CD4-positive, alpha-beta T cell treated with Interleukin-2 at 100 ng/mL for 4 hours (primary cell): ENCODE measurements at regions not wholly inside any gene's neighbourhood (a gene's known extent, or its start where the extent isn't known, plus 50 kb on each side); places are given as distances from the start of the nearest gene placed in this dataset.
"Not testable (repeated sequence)": the region's sequence is repeated elsewhere in the genome, so short reads cannot be mapped to it uniquely, and the experiment has no call there.

Experiments
- DNase-seq: peaks from one replicate; pipeline ENCODE4 v3.0.0-alpha.2; 2020; ENCODE audit warnings: low spot score

DNA sequence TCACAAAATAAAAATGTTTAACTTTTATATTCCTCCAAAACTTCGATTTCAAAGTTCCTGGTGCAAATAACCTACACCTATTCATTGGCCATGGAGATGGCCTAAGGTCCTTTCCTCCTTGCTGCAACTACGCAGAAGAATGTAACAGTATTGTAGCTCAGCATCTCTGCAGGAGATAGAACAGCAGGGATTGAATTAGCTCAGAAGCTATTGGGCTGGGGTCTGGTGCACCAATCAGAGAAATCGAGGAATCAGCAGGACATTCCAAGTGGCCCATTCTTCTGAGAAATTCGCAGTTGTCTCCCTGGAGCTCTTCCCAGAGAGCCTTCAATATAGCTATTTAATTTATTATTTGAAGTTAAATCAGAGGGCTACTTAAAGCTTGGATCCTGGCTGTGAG lies 560.6 kb downstream of the GATA3 start:
- DNase-seq: no peak

DNA sequence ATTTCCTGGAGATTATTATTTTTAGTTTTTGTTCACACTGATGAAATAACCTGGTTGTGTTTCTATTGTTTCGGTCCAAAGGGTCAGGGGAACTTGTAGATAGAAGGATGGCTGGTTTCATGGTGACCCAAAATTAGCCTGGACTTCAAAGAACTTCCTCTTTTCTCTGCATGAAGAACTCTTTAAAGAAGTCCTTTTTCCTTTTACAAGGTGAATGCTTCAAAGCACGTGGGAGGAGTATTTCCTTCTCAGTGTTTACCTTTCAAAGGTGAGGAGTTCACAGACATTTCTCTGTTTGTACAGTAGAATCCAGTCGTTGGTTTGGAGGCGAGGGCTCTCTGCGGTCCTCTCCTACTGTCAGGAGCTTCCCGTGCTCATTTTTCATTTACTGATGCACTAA lies 561.7 kb downstream of the GATA3 start:
- DNase-seq: no peak

DNA sequence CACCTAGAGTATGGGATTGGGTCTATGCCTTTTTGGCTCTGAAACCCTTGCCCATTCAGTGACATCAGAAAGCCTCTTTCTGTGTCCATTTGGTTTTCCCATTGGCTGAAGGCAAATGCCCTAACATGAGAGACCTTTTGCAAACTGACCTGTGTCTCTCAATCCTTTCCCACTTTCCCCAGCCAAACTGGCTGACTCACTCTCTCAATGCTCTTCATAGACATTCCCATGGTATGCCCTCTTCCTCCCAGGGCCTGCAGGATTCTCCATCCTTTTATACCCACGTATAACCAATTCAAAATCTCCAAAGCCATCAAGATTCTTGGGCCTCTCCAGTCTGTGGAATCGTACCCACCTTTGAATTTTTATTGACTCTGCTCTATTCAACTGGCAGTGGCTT lies 563.3 kb downstream of the GATA3 start:
- no peak for DNase-seq

DNA sequence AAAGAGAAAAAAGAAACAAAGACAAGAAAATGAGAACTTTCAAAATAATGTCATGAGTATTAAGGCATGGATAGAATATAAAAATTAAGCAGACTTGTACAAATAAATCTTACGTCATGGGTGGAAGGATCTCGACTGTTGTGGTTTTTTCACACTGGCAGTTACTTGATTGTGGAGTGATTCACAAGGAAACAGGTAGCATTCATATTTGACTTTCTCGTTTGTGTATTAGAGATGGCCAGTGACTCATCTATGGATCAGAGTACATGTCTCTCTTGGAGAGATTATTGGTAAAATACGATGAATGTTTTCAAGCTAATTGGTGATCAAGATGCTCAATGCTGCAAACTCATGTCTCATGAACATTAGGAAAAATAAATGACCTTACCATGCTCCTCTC lies 564.3 kb downstream of the GATA3 start:
- DNase-seq: no peak

DNA sequence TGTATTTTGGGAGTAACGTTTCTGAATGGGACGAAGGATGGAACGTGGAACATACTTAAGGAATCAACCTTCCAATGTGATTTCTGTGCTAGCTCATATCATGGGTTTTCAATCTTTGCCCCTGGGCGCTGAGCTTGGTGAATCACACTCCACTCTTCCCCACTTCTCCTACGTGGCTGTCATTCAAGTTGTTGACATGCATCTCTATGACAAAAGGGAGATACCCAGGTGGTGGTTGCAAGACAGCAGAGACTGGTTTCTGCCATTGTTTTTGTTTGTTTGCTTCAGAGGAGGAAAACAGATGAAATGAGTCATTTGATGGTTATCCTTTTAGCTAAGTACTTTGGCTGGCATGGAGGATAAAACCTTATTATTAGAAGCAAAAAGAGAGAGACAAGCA lies 573.9 kb downstream of the GATA3 start:
- no peak for DNase-seq

DNA sequence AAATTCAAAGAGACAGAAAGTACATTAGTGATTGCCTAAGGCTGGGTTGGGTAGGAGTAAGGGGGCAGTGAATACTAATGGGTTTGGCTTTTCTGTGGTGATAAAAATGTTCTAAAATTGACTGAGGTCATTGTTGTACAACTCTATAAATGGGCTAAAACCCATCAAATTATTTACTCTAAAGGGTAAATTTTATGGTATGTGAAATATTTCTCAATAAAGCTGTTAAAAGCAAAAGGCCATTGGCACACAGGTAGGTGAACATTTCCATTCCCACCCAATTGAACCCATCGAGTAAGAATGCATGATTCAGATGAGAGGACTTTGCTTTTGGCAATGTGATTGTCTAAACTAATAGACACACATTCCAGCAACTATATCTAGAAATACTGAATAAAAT lies 579.4 kb downstream of the GATA3 start:
- DNase-seq: no peak

DNA sequence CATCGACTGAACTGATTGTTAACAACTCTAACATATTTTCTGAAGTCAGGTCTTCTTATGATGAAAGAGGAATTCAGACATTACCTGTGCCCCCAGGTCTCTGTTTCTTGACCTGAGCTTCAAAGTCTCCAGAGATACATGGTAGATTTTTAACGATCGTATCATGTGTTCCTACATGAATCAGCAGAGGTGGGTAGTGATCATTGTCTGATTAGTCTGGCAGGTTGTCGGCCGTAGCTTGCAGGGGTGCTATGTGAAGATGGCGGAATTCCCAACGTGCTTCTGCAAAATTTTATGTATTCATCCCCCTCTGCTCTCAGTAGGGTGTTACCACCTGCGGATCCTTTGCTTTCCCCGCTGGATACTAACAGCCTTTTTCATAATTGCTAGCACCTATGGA lies 581.9 kb downstream of the GATA3 start:
- DNase-seq: no peak

DNA sequence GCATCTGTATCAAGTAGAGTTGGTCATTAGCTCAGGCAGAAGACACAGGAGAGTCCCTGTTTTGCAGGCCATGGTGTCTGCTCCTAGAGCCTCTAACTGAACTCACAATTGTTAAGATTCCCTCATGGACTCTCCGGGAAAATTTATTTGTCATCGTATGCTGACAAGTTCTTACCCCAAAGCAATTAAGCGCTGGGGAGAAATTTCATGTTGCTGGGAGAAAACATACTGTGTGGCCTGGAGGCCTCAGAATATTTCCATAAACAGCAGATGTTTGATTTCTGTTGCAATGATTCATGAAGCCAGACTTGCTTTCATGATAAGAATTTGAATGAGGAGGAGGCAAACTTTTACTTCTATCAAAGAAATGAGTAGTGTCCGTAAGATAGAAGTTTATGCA lies 583.2 kb downstream of the GATA3 start:
- DNase-seq: no peak

DNA sequence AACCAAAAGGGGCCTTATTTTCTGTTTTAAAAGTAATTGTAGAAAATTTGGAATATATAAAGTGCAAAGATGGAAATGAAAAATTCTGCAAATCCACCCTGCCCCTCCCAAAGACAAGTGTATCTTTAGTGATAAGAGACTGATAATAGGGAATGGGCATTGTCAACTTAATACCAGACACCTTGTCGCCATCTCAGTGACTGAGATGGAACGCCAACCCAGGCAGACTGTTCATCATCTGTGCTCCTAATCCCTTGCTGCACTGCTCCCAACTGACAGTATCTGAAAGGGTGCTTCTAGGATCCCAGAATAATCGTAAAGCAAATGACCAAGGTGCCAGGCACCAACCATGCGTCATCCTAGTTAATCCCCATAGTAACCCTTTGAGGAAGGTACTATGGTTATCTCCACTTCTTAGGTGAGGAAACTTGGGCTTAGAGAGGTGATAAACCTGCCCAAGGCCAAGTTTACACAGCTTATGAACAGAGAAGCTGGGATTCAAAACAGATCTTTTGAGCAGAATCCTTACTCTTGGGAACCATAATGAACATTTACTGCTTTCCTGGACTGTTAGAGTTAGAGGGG lies 583.7 kb downstream of the GATA3 start:
- no peak for DNase-seq

DNA sequence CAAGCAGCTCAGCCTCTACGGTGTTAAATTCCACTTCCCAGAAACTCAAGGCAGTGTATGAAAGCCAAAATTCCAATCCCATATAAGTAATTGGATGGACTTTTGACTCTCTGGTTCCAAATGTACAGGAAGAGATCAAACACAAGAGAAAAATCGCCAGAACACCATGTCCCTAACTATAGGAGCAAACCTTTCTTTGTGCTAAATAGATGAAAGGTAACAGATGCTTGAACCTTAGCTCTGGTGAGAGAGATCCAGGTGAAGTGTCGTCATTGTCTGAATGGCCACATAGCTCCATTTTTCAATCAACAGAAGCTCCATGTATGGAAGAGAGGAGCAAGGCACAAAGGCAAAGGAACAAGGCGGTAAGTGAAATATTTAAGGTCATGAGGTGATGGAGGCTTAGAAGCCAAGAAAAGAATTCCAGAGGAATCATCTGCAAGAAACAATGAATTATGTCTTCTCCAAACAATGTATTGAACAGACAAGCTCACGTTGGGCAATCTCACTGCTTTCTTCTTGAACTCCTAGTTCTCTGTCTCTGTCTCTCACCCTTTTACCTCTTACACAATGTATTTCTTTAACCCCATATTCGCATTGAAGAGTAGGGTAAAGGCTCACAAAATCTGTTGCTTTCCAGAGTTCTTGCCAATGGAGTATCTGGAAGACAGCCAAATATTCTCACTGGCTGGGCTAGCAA lies 585.1 kb downstream of the GATA3 start:
- no peak for DNase-seq

DNA sequence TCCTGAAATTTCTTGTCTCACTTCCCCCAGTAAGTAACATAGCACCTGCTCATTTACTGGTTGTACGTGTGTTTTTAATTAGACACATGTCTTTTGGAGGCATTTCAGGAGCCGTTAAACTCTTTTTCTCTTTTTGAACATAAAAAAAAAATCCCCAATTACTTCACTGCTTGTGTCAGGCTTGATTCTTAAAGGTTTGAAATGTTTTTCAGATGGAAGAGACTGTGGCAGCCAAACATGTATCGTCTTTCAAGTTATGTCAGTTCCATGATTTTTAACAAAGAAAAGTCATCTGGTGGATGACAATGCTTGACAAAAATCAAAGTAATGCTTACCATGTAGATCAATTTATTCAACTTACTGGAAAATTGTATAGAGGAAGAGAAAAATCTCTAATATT lies 585.8 kb downstream of the GATA3 start:
- no peak for DNase-seq

DNA sequence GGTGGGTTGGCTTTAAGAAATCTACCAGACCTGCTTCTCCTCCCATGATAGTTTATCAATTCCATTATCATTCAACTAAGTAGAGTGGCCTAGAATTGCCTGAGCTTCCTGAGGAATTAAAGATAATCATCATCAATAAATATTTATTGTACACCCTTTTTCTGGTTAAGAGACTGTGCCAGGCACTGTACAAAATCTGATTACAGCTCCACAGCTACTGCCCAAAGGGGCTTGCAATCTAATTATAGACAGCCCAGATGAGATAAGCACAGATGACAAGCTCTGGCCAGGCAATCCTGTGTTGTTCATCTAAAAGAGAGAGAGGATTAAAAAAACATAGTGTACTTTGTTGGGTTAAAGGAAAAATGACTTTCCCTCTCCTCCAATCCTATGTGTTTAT lies 586.4 kb downstream of the GATA3 start:
- DNase-seq: no peak

DNA sequence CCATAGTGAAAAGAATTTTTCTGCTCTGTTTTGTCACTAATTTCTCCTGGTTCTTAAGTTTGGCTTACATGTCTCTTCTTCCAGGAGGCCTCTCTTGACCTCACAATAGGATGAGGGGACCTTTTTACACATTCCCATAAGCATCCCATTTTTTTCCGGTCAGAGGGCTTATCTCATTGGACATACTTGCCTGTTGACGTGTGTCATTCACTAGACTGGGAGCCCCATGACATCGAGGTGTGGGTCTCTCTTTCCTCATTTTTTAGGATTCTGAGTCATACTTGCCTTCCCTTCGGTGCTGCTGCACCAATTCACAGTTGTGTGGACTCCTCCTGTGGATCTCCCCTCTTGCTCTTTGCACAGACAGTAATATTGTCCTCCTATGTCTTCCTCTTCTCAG lies 601.8 kb downstream of the GATA3 start:
- no peak for DNase-seq

DNA sequence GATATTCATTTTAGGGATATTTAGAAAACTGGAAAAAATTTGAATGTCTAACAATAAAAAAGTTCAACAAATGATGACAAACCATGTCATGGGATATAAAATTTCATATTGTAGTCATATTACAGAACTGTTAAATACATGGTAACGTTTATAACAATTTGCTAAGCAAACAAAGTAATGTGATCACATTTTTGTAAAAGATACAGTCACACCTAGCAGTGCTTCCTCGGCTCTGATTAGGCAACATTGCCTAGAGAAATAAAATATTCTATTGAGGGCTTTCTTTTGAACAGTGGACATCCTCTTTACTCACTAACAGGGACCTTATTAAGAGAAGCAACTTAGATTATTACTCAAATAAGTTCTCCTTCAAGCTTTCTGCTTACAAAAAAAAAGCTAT lies 605.5 kb downstream of the GATA3 start:
- DNase-seq: no peak

DNA sequence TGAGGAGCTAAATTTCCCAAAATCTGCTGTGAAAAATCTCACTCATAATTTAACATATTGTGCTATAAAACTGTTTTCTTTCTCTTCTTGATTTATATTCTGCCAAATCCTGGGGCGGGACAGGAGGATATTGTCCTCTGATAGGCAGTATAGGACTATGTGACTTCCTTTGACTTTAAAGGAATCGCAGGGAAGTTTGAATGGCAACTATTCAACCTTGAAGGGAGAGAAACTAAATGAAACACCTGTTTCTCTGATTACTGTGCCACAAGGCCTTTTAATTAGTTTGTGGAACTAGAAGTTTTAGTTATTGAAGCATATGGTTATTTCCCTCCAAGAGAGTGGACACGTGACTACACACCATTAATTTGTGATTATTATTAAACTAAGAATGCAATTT lies 607.4 kb downstream of the GATA3 start:
- DNase-seq: no peak

DNA sequence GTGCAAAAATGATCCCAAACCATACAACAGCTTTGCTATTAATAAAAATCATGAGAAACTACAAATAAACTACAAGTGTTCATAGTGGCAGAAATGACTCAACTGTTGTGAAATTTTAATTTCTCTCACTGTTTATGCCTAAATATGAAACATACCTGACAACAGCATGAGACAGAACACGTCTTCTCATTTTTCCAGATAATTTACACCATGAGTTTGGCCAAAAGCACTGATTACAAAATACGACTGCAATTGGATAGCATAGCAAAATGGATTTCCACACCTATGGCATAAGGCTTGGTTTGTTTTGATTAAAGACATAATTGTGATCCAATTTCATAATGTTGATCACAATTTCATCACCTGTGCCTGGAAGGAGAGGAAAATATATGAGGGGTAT lies 608.6 kb downstream of the GATA3 start:
- no peak for DNase-seq

DNA sequence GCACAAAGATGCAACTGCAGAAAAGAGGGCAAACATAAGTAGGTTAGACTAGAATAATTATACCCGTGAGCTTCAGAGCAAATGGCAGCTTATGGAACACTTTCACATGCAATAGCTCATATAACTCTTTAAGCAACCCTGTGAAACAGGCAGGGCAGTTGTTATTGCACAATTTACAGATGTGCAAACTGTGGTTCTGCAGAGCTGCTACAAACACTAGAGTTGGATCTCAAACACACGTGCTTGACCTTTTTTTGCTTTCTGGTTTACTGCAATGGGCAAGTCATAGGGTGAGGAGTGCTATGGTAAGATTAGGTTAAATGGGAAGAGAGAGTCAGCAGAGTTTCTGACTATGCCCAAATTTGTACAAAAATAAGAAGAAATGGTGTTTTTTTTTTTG lies 610.8 kb downstream of the GATA3 start:
- DNase-seq: no peak

DNA sequence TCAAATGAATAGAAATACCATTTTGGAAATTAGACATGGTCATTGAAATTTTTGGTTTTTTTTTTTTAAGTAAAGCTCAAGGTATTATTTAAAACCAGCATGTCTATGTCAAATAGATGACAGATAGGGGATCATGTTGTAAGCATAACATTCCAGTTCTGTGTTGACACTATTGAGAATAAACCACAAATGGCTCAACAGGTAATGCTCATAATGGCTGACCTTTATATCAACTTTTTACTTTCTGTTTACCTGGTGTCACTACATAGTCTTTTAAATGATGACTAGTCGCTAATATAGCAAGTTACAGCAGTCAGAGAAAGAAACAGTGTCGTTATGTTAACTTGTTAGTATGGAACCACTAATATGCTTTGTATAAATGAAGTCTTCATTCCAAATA lies 616.0 kb downstream of the GATA3 start:
- DNase-seq: no peak

DNA sequence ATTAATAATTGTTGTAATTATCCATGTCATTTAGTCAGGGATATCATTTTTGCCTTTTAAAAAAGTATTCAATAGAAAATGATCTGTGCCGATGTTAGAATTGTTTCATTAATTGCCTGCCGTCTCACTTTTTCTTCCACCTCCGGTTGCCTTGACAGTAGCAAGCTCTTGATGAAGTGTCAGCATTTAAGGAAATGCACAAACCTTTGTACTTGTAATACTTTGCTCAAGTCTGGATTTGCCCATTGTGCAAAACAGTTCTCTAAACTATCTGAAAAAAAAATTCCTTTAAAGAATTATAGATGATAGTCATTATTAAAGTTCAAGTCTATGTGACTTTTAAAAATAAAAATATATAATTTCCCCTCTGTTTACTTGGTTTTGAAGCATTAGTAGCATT lies 619.7 kb downstream of the GATA3 start:
- DNase-seq: no peak

DNA sequence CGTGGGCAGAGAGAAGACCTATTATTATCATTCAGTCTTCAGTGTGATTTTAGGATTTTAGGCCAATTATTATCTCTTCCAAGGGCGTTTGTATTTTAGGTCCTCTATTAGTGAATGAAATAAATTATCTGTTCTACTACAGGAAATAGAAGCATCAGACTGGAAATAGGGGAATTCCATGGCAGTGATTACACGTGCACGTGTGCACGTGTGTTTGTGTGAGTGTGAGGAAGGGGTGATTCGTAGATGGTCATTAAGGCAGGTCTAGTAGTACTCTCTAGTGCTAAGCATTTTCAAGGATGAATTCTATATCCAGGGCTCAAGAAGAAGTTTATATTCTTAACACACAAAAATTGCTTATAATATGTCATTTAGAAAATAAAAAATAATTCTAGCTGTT lies 623.2 kb downstream of the GATA3 start:
- no peak for DNase-seq

DNA sequence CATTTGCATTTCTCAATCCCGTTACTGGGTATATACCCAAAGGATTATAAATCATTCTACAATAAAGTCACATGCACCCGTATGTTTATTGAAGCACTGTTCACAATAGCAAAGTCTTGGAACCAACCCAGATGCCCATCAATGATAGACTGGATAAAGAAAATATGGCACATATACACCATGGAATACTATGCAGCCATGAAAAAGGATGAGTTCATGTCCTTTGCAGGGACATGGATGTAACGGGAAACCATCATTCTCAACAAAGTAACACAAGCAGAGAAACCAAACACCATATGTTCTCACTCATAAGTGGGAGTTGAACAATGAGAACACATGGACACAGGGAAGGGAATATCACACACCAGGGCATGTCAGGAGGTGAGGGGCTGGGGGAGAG lies 630.4 kb downstream of the GATA3 start:
- not testable (repeated sequence) for DNase-seq

DNA sequence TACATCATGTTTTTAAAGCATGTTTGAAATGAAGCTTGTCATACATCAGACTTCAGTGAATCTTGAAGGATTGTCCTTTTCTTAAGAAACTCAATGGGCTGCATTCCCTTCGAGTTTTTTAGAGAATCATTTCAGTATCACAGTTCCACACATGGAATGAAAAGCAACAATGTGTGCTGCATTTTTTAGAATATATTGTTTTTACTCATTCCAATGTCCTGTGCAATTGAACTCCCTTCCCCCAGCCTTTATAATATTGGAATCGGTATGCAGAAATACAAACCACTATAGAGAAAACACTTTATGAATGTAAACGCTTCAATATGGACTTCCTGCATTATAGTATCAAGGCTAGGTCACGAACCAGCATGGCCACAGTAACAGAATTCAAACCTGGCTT lies 634.4 kb downstream of the GATA3 start:
- no peak for DNase-seq

DNA sequence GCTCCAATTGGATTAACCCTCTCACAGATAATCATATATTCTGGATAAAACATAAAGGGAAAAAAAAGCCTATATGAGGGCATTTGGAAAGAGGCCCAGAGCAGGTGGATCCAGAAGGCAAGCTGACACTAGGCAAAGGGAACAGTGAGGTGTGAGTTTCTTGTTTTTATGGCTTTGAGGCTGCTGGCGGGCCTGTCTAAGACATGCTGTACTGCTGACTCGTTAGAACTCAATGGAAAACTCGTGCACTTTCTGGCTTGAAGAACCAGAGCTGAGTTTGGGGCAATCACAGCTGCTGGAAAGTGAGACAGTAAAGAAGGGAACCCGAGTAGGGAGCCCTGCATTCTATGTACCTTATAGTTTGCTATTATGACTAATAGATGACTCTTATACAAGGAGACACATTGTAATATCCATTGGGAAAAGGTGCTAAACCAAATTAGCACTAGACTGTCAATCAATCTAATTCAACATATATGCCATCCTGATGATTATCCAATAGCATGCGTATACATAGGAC lies 637.1 kb downstream of the GATA3 start:
- no peak for DNase-seq

DNA sequence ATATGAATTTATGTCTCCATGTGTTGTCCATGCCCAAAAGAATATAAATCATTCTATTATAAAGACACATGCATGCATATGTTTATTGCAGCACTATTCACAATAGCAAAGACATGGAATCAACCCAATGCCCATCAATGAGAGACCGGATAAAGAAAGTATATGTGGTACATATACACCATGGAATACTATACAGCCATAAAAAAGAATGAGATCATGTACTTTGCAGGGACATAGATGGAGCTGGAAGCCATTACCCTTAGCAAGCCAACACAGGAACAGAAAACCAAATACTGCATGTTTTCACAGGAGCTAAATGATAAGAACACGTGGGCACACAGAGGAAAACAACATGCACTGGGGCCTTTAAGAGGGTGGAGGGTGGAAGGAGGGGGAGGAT lies 639.1 kb downstream of the GATA3 start:
- not testable (repeated sequence) for DNase-seq
